ENCODE measurements at regions not wholly inside any gene's neighbourhood (a gene's known extent, or its start where the extent isn't known, plus 50 kb on each side); places are given as distances from the start of the nearest gene placed in this dataset.

DNA sequence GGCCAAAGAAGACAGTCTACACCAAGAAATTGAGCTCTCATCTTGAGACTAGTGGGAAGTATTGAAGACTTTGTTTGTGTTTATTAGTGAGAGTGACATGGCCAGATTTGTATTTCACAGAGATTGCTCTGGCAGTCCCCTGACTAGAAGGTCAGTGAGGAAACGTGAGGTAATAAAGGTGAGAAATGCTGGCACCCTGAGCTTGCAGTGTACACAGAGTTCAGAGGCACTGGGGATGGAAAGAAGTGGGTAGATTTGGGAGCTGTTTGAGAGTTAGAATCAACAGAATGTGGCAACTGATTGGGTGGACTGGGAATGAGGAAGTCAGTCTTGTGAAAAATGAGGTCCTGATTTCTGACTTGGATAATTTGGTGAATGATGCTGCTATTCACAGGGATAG lies 336.9 kb downstream of the SNAPC1 start:
- H4K20me1 ChIP-seq (ENCODE audit: insufficient read depth): no peaks in the 10 kb centered on the region
- no peak overlapping the region for H3K9ac ChIP-seq
- TF ChIP-seq, protein P1, sequence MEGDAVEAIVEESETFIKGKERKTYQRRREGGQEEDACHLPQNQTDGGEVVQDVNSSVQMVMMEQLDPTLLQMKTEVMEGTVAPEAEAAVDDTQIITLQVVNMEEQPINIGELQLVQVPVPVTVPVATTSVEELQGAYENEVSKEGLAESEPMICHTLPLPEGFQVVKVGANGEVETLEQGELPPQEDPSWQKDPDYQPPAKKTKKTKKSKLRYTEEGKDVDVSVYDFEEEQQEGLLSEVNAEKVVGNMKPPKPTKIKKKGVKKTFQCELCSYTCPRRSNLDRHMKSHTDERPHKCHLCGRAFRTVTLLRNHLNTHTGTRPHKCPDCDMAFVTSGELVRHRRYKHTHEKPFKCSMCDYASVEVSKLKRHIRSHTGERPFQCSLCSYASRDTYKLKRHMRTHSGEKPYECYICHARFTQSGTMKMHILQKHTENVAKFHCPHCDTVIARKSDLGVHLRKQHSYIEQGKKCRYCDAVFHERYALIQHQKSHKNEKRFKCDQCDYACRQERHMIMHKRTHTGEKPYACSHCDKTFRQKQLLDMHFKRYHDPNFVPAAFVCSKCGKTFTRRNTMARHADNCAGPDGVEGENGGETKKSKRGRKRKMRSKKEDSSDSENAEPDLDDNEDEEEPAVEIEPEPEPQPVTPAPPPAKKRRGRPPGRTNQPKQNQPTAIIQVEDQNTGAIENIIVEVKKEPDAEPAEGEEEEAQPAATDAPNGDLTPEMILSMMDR (conservative IDR thresholded peaks at IDR 0.05; ENCODE audit: low read depth, low read length): no peak
- H3K4me3 ChIP-seq (IDR thresholded peaks at IDR 0.05; ENCODE audit: insufficient read depth, low read depth, low read length): no peak overlapping the region
- no peaks in the 10 kb centered on the region for H3K79me2 ChIP-seq (ENCODE audit: insufficient read depth, low read depth)
- H2AFZ ChIP-seq (ENCODE audit: low read depth): no peak overlapping the region
- H3K27me3 ChIP-seq (ENCODE audit: insufficient read depth, low read depth): no peaks in the 10 kb centered on the region
- no peaks in the 10 kb centered on the region for H3K36me3 ChIP-seq (ENCODE audit: insufficient read depth)
- H3K4me2 ChIP-seq: no peak overlapping the region
- no peaks in the 10 kb centered on the region for H3K4me1 ChIP-seq (ENCODE audit: low read depth, poor library complexity, severe bottlenecking)
- no peak overlapping the region for H3K27ac ChIP-seq

DNA sequence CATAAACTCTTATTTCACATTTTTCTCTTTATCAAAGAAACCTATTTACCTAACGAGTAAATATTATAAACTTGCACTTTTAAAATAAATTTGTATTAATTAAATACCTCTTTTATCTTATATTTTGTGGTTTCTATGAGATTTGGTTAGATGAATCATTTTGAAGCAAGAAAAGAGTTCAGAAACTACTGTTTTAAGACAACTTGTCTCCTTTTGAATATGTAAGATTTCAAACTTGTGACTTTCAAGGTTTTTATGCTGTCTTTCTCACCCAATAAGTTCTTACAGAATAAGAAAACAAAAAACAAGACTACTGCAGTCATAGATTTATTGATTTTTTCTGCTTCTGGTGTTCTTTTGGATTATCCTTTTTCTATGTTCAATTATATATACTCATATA lies 339.0 kb downstream of the SNAPC1 start:
- Histone ChIP-seq H3K27ac (no peak overlapping the region), H3K4me1 (ENCODE audit: low read depth, poor library complexity, severe bottlenecking) (no peaks in the 10 kb centered on the region), H3K4me2 (no peak overlapping the region), H3K36me3 (ENCODE audit: insufficient read depth) (no peaks in the 10 kb centered on the region), H3K9ac (no peak overlapping the region), H4K20me1 (ENCODE audit: insufficient read depth) (no peaks in the 10 kb centered on the region), H3K4me3 (IDR thresholded peaks at IDR 0.05; ENCODE audit: insufficient read depth, low read depth, low read length) (no peak overlapping the region), H2AFZ (ENCODE audit: low read depth) (no peak overlapping the region), H3K79me2 (ENCODE audit: insufficient read depth, low read depth) (no peaks in the 10 kb centered on the region), H3K27me3 (ENCODE audit: insufficient read depth, low read depth) (no peaks in the 10 kb centered on the region)
- TF ChIP-seq, protein P1 (conservative IDR thresholded peaks at IDR 0.05; ENCODE audit: low read depth, low read length): no peak

DNA sequence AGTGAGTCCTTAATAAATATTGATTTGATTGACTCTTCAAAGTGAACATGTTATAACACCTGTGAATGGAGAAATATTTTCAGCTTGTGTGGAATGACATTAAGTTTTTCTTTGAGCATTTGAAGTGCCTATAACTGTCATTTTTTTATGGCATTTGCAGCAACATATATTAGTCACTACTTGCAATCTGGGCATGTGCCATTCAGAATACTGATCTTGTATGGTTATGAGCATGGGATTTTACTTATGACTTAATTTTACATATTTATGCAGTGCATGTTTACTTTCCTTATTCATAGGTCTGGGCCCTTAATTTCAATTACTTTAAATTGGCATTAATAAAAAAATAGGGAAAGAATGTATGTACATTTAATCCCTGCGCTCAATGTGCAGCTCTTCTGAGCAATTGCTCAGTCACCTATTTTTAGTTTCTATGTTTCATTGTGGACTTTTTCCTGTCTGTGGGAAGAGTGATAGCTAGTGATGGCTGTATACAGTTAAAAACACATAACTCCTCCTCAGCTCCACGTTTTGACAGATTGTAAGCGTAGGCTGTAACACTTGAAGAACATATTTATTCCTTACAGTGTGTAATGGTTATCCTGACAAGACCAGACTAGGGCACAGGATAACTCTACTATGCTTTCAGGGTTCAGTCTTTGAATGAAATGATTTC lies 339.6 kb downstream of the SNAPC1 start:
- no peak overlapping the region for H3K4me2 ChIP-seq
- H2AFZ ChIP-seq (ENCODE audit: low read depth): no peak overlapping the region
- H4K20me1 ChIP-seq (ENCODE audit: insufficient read depth): no peaks in the 10 kb centered on the region
- H3K79me2 ChIP-seq (ENCODE audit: insufficient read depth, low read depth): no peaks in the 10 kb centered on the region
- no peaks in the 10 kb centered on the region for H3K4me1 ChIP-seq (ENCODE audit: low read depth, poor library complexity, severe bottlenecking)
- TF ChIP-seq, protein P1 (conservative IDR thresholded peaks at IDR 0.05; ENCODE audit: low read depth, low read length): no peak
- H3K36me3 ChIP-seq (ENCODE audit: insufficient read depth): no peaks in the 10 kb centered on the region
- H3K27ac ChIP-seq: no peak overlapping the region
- no peak overlapping the region for H3K9ac ChIP-seq
- H3K27me3 ChIP-seq (ENCODE audit: insufficient read depth, low read depth): no peaks in the 10 kb centered on the region
- no peak overlapping the region for H3K4me3 ChIP-seq (IDR thresholded peaks at IDR 0.05; ENCODE audit: insufficient read depth, low read depth, low read length)

DNA sequence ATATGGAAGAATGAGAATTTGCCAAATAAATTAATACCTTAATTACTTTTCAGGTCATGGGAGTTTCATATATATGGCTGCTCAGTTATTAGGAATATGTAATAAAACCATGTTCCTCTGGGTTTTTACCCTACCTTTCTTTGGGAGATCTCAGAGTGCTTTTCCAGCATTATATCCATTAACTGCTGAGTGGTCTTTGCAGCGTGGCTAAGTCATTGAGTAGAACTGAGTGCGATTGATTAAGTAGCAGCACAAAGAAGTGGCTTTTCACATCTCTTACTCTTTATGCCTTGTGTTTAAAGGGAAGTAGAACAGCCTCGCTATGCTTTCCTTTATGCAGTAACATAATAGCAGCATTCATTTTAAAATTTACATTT lies 340.1 kb downstream of the SNAPC1 start:
- H3K36me3 ChIP-seq (ENCODE audit: insufficient read depth): no peaks in the 10 kb centered on the region
- no peaks in the 10 kb centered on the region for H3K4me1 ChIP-seq (ENCODE audit: low read depth, poor library complexity, severe bottlenecking)
- no peak overlapping the region for H3K4me2 ChIP-seq
- H3K9ac ChIP-seq: no peak overlapping the region
- no peaks in the 10 kb centered on the region for H3K79me2 ChIP-seq (ENCODE audit: insufficient read depth, low read depth)
- no peaks in the 10 kb centered on the region for H3K27me3 ChIP-seq (ENCODE audit: insufficient read depth, low read depth)
- no peaks in the 10 kb centered on the region for H4K20me1 ChIP-seq (ENCODE audit: insufficient read depth)
- H3K27ac ChIP-seq: no peak overlapping the region
- no peak overlapping the region for H3K4me3 ChIP-seq (IDR thresholded peaks at IDR 0.05; ENCODE audit: insufficient read depth, low read depth, low read length)
- H2AFZ ChIP-seq (ENCODE audit: low read depth): no peak overlapping the region
- TF ChIP-seq, protein P1 (conservative IDR thresholded peaks at IDR 0.05; ENCODE audit: low read depth, low read length): no peak

Data from KMS-11 (cell line).